NT2/D1 (cell line): ENCODE measurements at regions not wholly inside any gene's neighbourhood (a gene's known extent, or its start where the extent isn't known, plus 50 kb on each side); places are given as distances from the start of the nearest gene placed in this dataset.
"Not testable (repeated sequence)": the region's sequence is repeated elsewhere in the genome, so short reads cannot be mapped to it uniquely, and the experiment has no call there.

Source experiments
- SUZ12 ChIP-seq: IDR thresholded peaks from 2 replicates; pipeline ENCODE4 v1.6.1; 2011; ENCODE audit not compliant: insufficient read length, insufficient read depth; ENCODE audit errors: extremely low read depth
- ZNF274 ChIP-seq: IDR thresholded peaks from 2 replicates; pipeline ENCODE4 v1.6.1; 2011; ENCODE audit warnings: mild to moderate bottlenecking, low read depth, low read length

GRCh38 chr1:148210624-148211023, 58.5 kb upstream of the NBPF11 start:
- not testable (repeated sequence) for TF ChIP-seq ZNF274, SUZ12
